GM19238 (cell line): ENCODE measurements at regions not wholly inside any gene's neighbourhood (a gene's known extent, or its start where the extent isn't known, plus 50 kb on each side); places are given as distances from the start of the nearest gene placed in this dataset.

Experiments used
- DNase-seq: peaks from one replicate; pipeline ENCODE4 v3.0.0; 2011; ENCODE audit warnings: low spot score; ENCODE audit not compliant: insufficient read length

GRCh38 chr5:91885291-91886265 lies 502.5 kb upstream of the ARRDC3 start:
- DNase-seq, result no peak

GRCh38 chr5:91884036-91884435 lies 500.9 kb upstream of the ARRDC3 start:
- DNase-seq, result no peak

- DNase-seq, result no peak
Measured at GRCh38 chr5:91875196-91875779, 492.2 kb upstream of the ARRDC3 start.

- no peak for DNase-seq
Measured at GRCh38 chr5:91867799-91868198, 484.7 kb upstream of the ARRDC3 start.

- DNase-seq, result no peak
Measured at GRCh38 chr5:91865915-91866314, 482.8 kb upstream of the ARRDC3 start.

GRCh38 chr5:91864962-91865361 lies 481.8 kb upstream of the ARRDC3 start:
- DNase-seq, result no peak

- no peak for DNase-seq
Measured at GRCh38 chr5:91851670-91852069, 468.6 kb upstream of the ARRDC3 start.

GRCh38 chr5:91850031-91850430 lies 466.9 kb upstream of the ARRDC3 start:
- no peak for DNase-seq

GRCh38 chr5:91849069-91849468 lies 466.0 kb upstream of the ARRDC3 start:
- DNase-seq, result no peak

- DNase-seq, result no peak
Measured at GRCh38 chr5:91848453-91848852, 465.3 kb upstream of the ARRDC3 start.

GRCh38 chr5:91841423-91841822 lies 458.3 kb upstream of the ARRDC3 start:
- DNase-seq, result no peak

- DNase-seq, result no peak
Measured at GRCh38 chr5:91840412-91840811, 457.3 kb upstream of the ARRDC3 start.

GRCh38 chr5:91839721-91840120 lies 456.6 kb upstream of the ARRDC3 start:
- DNase-seq, result no peak

- no peak for DNase-seq
Measured at GRCh38 chr5:91839233-91839632, 456.1 kb upstream of the ARRDC3 start.

- DNase-seq, result no peak
Measured at GRCh38 chr5:91830361-91830953, 447.3 kb upstream of the ARRDC3 start.

- DNase-seq, result no peak
Measured at GRCh38 chr5:91825618-91826017, 442.5 kb upstream of the ARRDC3 start.

GRCh38 chr5:91824406-91824805 lies 441.3 kb upstream of the ARRDC3 start:
- DNase-seq, result no peak

GRCh38 chr5:91820874-91821273 lies 437.8 kb upstream of the ARRDC3 start:
- DNase-seq, result no peak

- no peak for DNase-seq
Measured at GRCh38 chr5:91816681-91817080, 433.6 kb upstream of the ARRDC3 start.

GRCh38 chr5:91797576-91797975 lies 414.5 kb upstream of the ARRDC3 start:
- DNase-seq, result no peak

GRCh38 chr5:91794856-91795548 lies 411.9 kb upstream of the ARRDC3 start:
- DNase-seq, result no peak

- no peak for DNase-seq
Measured at GRCh38 chr5:91794455-91794854, 411.3 kb upstream of the ARRDC3 start.
